HUES48 (cell line): ENCODE measurements at regions not wholly inside any gene's neighbourhood (a gene's known extent, or its start where the extent isn't known, plus 50 kb on each side); places are given as distances from the start of the nearest gene placed in this dataset.

Experiments
- H3K27ac ChIP-seq: one replicate; pipeline ENCODE4 v1.7.0; 2013; ENCODE audit warnings: low read depth, low read length, inconsistent platforms
- H3K27me3 ChIP-seq: 2 replicates; pipeline ENCODE4 v1.6.1; 2013; ENCODE audit warnings: mild to moderate bottlenecking, low read length; ENCODE audit not compliant: control insufficient read depth, insufficient read depth
- H3K36me3 ChIP-seq: 2 replicates; pipeline ENCODE4 v1.6.1; 2013; ENCODE audit warnings: low read length; ENCODE audit not compliant: control insufficient read depth, insufficient read depth
- H3K4me1 ChIP-seq: 2 replicates; pipeline ENCODE4 v1.6.1; 2013; ENCODE audit warnings: mild to moderate bottlenecking, low read length; ENCODE audit not compliant: control insufficient read depth, insufficient read depth
- H3K4me3 ChIP-seq: 2 replicates; pipeline ENCODE4 v1.5.1; 2013; ENCODE audit warnings: mild to moderate bottlenecking, low read depth, low read length
- H3K9ac ChIP-seq: 2 replicates; pipeline ENCODE4 v1.6.1; 2013; ENCODE audit warnings: mild to moderate bottlenecking, low read depth, low read length, moderate library complexity
- H3K9me3 ChIP-seq: 2 replicates; pipeline ENCODE4 v1.6.1; 2013; ENCODE audit warnings: low read length; ENCODE audit not compliant: control insufficient read depth, insufficient read depth

- Histone ChIP-seq H3K4me3 (no peak overlapping the region), H3K27me3 (no peaks in the 10 kb centered on the region), H3K4me1 (peaks cover 16% of the 10 kb centered on the region), H3K9ac (no peak overlapping the region), H3K9me3 (no peaks in the 10 kb centered on the region), H3K27ac (no peak overlapping the region), H3K36me3 (no peaks in the 10 kb centered on the region)
These were observed 321.2 kb upstream of the CXCR4 start for GRCh38 chr2:136439064-136439676.

GRCh38 chr2:136437461-136437860, 319.5 kb upstream of the CXCR4 start:
- peaks cover 12% of the 10 kb centered on the region for H3K4me1 ChIP-seq
- H3K27ac ChIP-seq = no peak overlapping the region

GRCh38 chr2:136436936-136437335, 319.0 kb upstream of the CXCR4 start:
- H3K9me3 ChIP-seq = no peaks in the 10 kb centered on the region
- peaks cover 6% of the 10 kb centered on the region for H3K4me1 ChIP-seq
- H3K27me3 ChIP-seq = no peaks in the 10 kb centered on the region
- H3K4me3 ChIP-seq = no peak overlapping the region
- H3K27ac ChIP-seq = no peak overlapping the region
- no peaks in the 10 kb centered on the region for H3K36me3 ChIP-seq
- H3K9ac ChIP-seq = no peak overlapping the region

More at GRCh38 chr2:136437461-136437860, 319.5 kb upstream of the CXCR4 start:
- no peaks in the 10 kb centered on the region for H3K27me3 ChIP-seq
- H3K9ac ChIP-seq = no peak overlapping the region
- H3K9me3 ChIP-seq = no peaks in the 10 kb centered on the region
- H3K36me3 ChIP-seq = no peaks in the 10 kb centered on the region
- H3K4me3 ChIP-seq = no peak overlapping the region

GRCh38 chr2:136434251-136434715, 316.3 kb upstream of the CXCR4 start:
- Histone ChIP-seq H3K9me3 (no peaks in the 10 kb centered on the region), H3K27me3 (no peaks in the 10 kb centered on the region), H3K9ac (no peak overlapping the region), H3K4me3 (no peak overlapping the region), H3K27ac (no peak overlapping the region), H3K4me1 (peaks cover 5% of the 10 kb centered on the region; the same call in 1 of the 2 replicates), H3K36me3 (no peaks in the 10 kb centered on the region)

- Histone ChIP-seq H3K27ac (no peak overlapping the region), H3K27me3 (no peaks in the 10 kb centered on the region), H3K36me3 (no peaks in the 10 kb centered on the region), H3K9me3 (no peaks in the 10 kb centered on the region), H3K4me3 (no peak overlapping the region), H3K9ac (no peak overlapping the region), H3K4me1 (peaks cover 5% of the 10 kb centered on the region; the same call in 1 of the 2 replicates)
These were observed 315.3 kb upstream of the CXCR4 start for GRCh38 chr2:136433261-136433660.

- Histone ChIP-seq H3K4me3 (peak overlapping the region; percentile 49; the same call in 1 of the 2 replicates), H3K27ac (no peak overlapping the region), H3K36me3 (no peaks in the 10 kb centered on the region), H3K9me3 (no peaks in the 10 kb centered on the region), H3K9ac (no peak overlapping the region), H3K27me3 (peaks cover 45% of the 10 kb centered on the region), H3K4me1 (no peaks in the 10 kb centered on the region)
These were observed 306.2 kb upstream of the CXCR4 start for GRCh38 chr2:136424112-136424511.

DNA sequence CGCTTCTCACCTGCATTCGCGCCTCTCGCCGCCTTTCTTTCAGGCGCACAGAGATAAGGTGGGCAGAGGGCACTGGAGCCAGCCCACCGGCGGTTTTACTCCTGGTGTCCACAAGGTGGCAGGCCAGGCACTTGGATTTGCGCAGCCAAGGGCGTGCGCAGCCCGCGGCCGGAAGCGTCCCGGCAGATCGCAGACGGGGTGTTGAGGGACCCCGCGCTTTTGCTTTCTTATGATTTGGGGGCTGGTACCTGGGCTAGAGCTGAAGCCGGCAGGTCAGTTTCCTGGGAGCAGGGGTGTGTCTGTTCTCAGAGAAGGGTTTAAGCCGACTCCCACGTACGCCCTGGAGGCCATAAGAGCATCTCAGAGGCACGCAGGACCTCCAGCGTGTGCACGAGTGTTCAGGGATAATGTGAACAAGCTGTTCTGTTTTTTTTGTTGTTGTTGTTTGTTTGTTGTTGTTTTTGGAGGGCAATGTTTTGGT, 305.6 kb upstream of the CXCR4 start:
- H3K36me3 ChIP-seq = no peaks in the 10 kb centered on the region
- no peak overlapping the region for H3K9ac ChIP-seq
- peak overlapping the region; percentile 49 for H3K4me3 ChIP-seq
- no peaks in the 10 kb centered on the region for H3K9me3 ChIP-seq
- no peak overlapping the region for H3K27ac ChIP-seq
- no peaks in the 10 kb centered on the region for H3K4me1 ChIP-seq
- H3K27me3 ChIP-seq = peaks cover 45% of the 10 kb centered on the region

- Histone ChIP-seq H3K9me3 (no peaks in the 10 kb centered on the region), H3K36me3 (no peaks in the 10 kb centered on the region), H3K4me1 (no peaks in the 10 kb centered on the region), H3K4me3 (no peak overlapping the region), H3K27me3 (peaks cover 45% of the 10 kb centered on the region), H3K9ac (no peak overlapping the region), H3K27ac (no peak overlapping the region)
These were observed 304.6 kb upstream of the CXCR4 start for GRCh38 chr2:136422512-136422911.

GRCh38 chr2:136420346-136420745, 302.4 kb upstream of the CXCR4 start:
- Histone ChIP-seq H3K9ac (no peak overlapping the region), H3K27ac (no peak overlapping the region), H3K36me3 (no peaks in the 10 kb centered on the region), H3K4me3 (no peak overlapping the region), H3K9me3 (no peaks in the 10 kb centered on the region), H3K4me1 (no peaks in the 10 kb centered on the region), H3K27me3 (peaks cover 38% of the 10 kb centered on the region)

DNA sequence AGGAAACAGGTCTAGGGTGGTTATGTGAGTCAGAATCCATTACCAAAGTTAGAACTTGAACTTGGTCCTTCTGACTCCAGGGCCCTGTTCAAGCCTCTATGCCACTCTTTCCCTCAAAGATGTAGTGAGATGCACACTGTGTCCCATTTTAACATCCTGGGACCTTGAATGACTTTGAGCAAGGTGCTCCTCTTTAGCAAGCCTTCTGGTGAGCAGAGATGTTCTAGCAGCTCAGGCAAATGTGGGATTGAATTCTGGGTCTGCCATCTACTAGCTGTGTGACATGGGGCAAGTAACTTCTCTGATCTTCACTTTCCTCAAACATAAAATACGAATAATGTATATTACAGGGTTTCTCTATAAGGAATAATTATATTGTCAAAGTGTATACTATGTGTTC, 294.0 kb upstream of the CXCR4 start:
- peaks cover 12% of the 10 kb centered on the region for H3K4me1 ChIP-seq
- no peak overlapping the region for H3K9ac ChIP-seq
- no peak overlapping the region for H3K4me3 ChIP-seq
- no peak overlapping the region for H3K27ac ChIP-seq
- no peaks in the 10 kb centered on the region for H3K9me3 ChIP-seq
- no peaks in the 10 kb centered on the region for H3K36me3 ChIP-seq
- H3K27me3 ChIP-seq = no peaks in the 10 kb centered on the region

DNA sequence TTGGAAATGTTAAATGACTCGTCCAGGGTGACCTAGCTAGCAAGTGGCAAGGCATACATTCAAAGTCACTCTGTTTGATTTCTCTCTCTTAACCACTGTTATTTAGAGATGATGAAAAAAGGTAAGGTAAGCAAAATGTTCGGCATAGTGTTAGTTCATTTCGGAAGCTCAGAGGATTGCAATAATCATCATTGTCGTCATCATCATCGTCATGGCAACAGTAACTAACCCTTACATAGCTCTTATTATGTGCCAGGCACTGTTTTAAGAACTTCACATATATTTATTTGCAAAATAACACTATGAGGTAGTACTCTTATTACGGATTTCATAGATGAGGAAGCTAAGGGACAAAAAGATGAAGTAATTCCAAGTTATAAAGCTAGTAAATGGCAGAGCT, 292.7 kb upstream of the CXCR4 start:
- H3K36me3 ChIP-seq = no peaks in the 10 kb centered on the region
- H3K9ac ChIP-seq = no peak overlapping the region
- H3K4me3 ChIP-seq = no peak overlapping the region
- no peak overlapping the region for H3K27ac ChIP-seq
- H3K4me1 ChIP-seq = peaks cover 14% of the 10 kb centered on the region
- no peaks in the 10 kb centered on the region for H3K9me3 ChIP-seq
- H3K27me3 ChIP-seq = no peaks in the 10 kb centered on the region
